ENCODE measurements at regions not wholly inside any gene's neighbourhood (a gene's known extent, or its start where the extent isn't known, plus 50 kb on each side); places are given as distances from the start of the nearest gene placed in this dataset.

DNA sequence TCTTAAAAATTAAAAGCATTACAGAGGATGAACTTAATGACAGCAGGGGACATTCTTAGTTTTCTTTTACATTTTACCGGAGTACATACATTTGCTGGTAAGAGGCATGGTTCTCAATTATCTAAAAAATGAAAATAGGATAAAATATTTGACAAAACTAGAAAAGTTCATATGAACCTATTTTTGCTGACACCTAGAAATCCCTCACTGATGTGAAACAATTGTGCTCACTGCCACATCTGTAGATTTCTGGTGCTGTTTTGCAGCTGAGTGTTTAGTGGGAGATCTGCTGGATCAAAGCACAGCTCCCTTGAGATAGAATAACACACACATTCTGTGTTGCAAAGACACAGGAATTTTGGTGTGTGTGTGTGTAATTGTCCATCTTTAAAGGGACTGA lies 392.9 kb upstream of the B3GALT2 start:
- no peak for DNase-seq (ENCODE audit: low read depth in 1 of 2, low spot score in 1 of 2)
- H3K4me3 ChIP-seq (replicated peaks; ENCODE audit: insufficient read depth, low read length): no peak overlapping the region
- TF ChIP-seq, protein P1, sequence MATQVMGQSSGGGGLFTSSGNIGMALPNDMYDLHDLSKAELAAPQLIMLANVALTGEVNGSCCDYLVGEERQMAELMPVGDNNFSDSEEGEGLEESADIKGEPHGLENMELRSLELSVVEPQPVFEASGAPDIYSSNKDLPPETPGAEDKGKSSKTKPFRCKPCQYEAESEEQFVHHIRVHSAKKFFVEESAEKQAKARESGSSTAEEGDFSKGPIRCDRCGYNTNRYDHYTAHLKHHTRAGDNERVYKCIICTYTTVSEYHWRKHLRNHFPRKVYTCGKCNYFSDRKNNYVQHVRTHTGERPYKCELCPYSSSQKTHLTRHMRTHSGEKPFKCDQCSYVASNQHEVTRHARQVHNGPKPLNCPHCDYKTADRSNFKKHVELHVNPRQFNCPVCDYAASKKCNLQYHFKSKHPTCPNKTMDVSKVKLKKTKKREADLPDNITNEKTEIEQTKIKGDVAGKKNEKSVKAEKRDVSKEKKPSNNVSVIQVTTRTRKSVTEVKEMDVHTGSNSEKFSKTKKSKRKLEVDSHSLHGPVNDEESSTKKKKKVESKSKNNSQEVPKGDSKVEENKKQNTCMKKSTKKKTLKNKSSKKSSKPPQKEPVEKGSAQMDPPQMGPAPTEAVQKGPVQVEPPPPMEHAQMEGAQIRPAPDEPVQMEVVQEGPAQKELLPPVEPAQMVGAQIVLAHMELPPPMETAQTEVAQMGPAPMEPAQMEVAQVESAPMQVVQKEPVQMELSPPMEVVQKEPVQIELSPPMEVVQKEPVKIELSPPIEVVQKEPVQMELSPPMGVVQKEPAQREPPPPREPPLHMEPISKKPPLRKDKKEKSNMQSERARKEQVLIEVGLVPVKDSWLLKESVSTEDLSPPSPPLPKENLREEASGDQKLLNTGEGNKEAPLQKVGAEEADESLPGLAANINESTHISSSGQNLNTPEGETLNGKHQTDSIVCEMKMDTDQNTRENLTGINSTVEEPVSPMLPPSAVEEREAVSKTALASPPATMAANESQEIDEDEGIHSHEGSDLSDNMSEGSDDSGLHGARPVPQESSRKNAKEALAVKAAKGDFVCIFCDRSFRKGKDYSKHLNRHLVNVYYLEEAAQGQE (IDR thresholded peaks at IDR 0.05; ENCODE audit: insufficient replicate concordance, low read depth): no peak
- no peak for TF ChIP-seq CTCF (IDR thresholded peaks at IDR 0.05; ENCODE audit: insufficient read depth, low read length)
- no peak for TF ChIP-seq GABPA (IDR thresholded peaks at IDR 0.05; ENCODE audit: low read depth)
- TF ChIP-seq SPI1 (IDR thresholded peaks at IDR 0.05; ENCODE audit: borderline replicate concordance, low read depth): no peak
- TF ChIP-seq POLR2AphosphoS5 (IDR thresholded peaks at IDR 0.05; ENCODE audit: low read depth): no peak

DNA sequence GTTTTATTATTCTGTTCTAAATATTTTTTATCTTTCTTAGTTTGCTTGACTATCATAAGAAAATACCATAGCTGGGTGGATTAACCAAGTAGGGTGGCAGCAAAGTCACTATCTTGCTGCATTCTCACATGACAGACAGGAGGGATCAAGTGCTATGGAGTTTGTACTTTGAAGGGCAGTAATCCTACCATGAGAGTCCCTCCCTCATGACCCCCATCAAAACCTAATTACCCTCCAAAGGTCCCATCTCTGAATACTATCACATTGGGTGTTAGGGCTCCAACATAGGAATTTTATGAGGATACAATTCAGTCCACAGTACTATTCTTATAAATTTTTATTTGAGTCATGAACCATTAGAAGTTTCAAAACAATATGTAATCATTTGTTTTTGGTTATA lies 388.5 kb upstream of the B3GALT2 start:
- H3K4me3 ChIP-seq (replicated peaks; ENCODE audit: insufficient read depth, low read length): no peak overlapping the region
- no peak overlapping the region for H3K27ac ChIP-seq (replicated peaks)
- H3K27me3 ChIP-seq (ENCODE audit: insufficient read depth, poor library complexity, severe bottlenecking): no peaks in the 10 kb centered on the region
- no peak for DNase-seq (ENCODE audit: low read depth in 1 of 2, low spot score in 1 of 2)
- TF ChIP-seq, protein P1 (IDR thresholded peaks at IDR 0.05; ENCODE audit: insufficient replicate concordance, low read depth): no peak
- TF ChIP-seq GABPA (IDR thresholded peaks at IDR 0.05; ENCODE audit: low read depth): no peak
- TF ChIP-seq POLR2AphosphoS5 (IDR thresholded peaks at IDR 0.05; ENCODE audit: low read depth): no peak
- no peak for TF ChIP-seq CTCF (IDR thresholded peaks at IDR 0.05; ENCODE audit: insufficient read depth, low read length)
- no peak for TF ChIP-seq SPI1 (IDR thresholded peaks at IDR 0.05; ENCODE audit: borderline replicate concordance, low read depth)

More for the DNA sequence above, 392.9 kb upstream of the B3GALT2 start:
- Histone ChIP-seq H3K27ac (replicated peaks) (no peak overlapping the region), H3K27me3 (ENCODE audit: insufficient read depth, poor library complexity, severe bottlenecking) (no peaks in the 10 kb centered on the region)

GRCh38 chr1:193569983-193570269 lies 383.5 kb upstream of the B3GALT2 start:
- DNase-seq (ENCODE audit: low read depth in 1 of 2, low spot score in 1 of 2): no peak
- Histone ChIP-seq H3K27ac (replicated peaks) (no peak overlapping the region), H3K27me3 (ENCODE audit: insufficient read depth, poor library complexity, severe bottlenecking) (no peaks in the 10 kb centered on the region), H3K4me3 (replicated peaks; ENCODE audit: insufficient read depth, low read length) (no peak overlapping the region)
- TF ChIP-seq CTCF (IDR thresholded peaks at IDR 0.05; ENCODE audit: insufficient read depth, low read length) (no peak), POLR2AphosphoS5 (IDR thresholded peaks at IDR 0.05; ENCODE audit: low read depth) (no peak), SPI1 (IDR thresholded peaks at IDR 0.05; ENCODE audit: borderline replicate concordance, low read depth) (no peak), GABPA (IDR thresholded peaks at IDR 0.05; ENCODE audit: low read depth) (no peak)
- TF ChIP-seq, protein P1 (IDR thresholded peaks at IDR 0.05; ENCODE audit: insufficient replicate concordance, low read depth): no peak

All from HL-60 (cell line).